Fibroblast of pulmonary artery (primary cell): ENCODE measurements at regions not wholly inside any gene's neighbourhood (a gene's known extent, or its start where the extent isn't known, plus 50 kb on each side); places are given as distances from the start of the nearest gene placed in this dataset.

Source experiments
- DNase-seq: peaks from one replicate; pipeline ENCODE4 v3.0.0-alpha.2; 2010; ENCODE audit warnings: low read depth
- H3K4me3 ChIP-seq: replicated peaks from 2 replicates; pipeline ENCODE4 v1.5.1; 2011; ENCODE audit warnings: low read depth, mild to moderate bottlenecking, control low read depth, low read length, moderate library complexity
- CTCF ChIP-seq: IDR thresholded peaks from 2 replicates; pipeline ENCODE4 v1.5.1; 2011; ENCODE audit warnings: mild to moderate bottlenecking, control low read depth, low read length, inconsistent platforms; ENCODE audit errors: missing control alignments

- peak; percentile 27 for DNase-seq
- no peak overlapping the region for H3K4me3 ChIP-seq
- TF ChIP-seq CTCF = no peak
These were observed 321.1 kb downstream of the SATB2 start for GRCh38 chr2:199136681-199137080.

GRCh38 chr2:199136242-199136641 is 321.5 kb downstream of the SATB2 start:
- no peak overlapping the region for H3K4me3 ChIP-seq
- TF ChIP-seq CTCF = no peak
- DNase-seq = no peak

- no peak for TF ChIP-seq CTCF
- H3K4me3 ChIP-seq = no peak overlapping the region
- DNase-seq = no peak
These were observed 325.9 kb downstream of the SATB2 start for GRCh38 chr2:199131876-199132275.

GRCh38 chr2:199131136-199131655 is 326.5 kb downstream of the SATB2 start:
- DNase-seq = no peak
- H3K4me3 ChIP-seq = no peak overlapping the region
- no peak for TF ChIP-seq CTCF

- no peak for TF ChIP-seq CTCF
- H3K4me3 ChIP-seq = no peak overlapping the region
- no peak for DNase-seq
These were observed 327.2 kb downstream of the SATB2 start for GRCh38 chr2:199130501-199130900.

- DNase-seq = no peak
- no peak for TF ChIP-seq CTCF
- no peak overlapping the region for H3K4me3 ChIP-seq
These were observed 329.1 kb downstream of the SATB2 start for GRCh38 chr2:199128476-199129229.

- no peak for TF ChIP-seq CTCF
- no peak overlapping the region for H3K4me3 ChIP-seq
- no peak for DNase-seq
These were observed 337.9 kb downstream of the SATB2 start for GRCh38 chr2:199119796-199120195.
